GM18511 (cell line): ENCODE measurements at regions not wholly inside any gene's neighbourhood (a gene's known extent, or its start where the extent isn't known, plus 50 kb on each side); places are given as distances from the start of the nearest gene placed in this dataset.
A peak's percentile ranks its signal among the peaks of the same experiment; 100 is the strongest.
"Not testable (repeated sequence)": the region's sequence is repeated elsewhere in the genome, so short reads cannot be mapped to it uniquely, and the experiment has no call there.

ENCODE experiments used
- ATAC-seq: cut with Tn5 transposase; IDR thresholded peaks from one replicate; pipeline ENCODE4 v1.9.1; 2021; ENCODE audit warnings: mild to moderate bottlenecking, moderate library complexity; ENCODE audit not compliant: unreplicated experiment

DNA sequence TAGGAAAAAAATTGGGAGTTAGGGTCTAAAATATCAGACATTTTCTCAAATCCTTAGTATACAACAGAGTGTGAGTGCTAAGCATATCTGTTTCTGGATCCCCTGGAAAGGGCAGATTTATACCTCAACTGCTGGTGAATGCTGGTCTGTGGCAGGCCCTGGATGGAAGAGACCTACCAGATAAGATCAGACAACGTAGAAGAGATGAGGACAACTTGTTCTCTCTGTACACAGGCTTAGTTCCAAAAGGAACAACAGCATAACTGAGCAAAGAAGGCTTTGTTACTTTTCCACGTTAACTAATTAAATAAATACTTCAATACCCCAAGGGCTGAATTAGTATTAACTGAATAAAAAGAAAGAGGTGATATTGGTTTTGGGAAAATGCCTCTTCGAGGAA is 1277.3 kb downstream of the SLITRK5 start:
- ATAC-seq = no peak

DNA sequence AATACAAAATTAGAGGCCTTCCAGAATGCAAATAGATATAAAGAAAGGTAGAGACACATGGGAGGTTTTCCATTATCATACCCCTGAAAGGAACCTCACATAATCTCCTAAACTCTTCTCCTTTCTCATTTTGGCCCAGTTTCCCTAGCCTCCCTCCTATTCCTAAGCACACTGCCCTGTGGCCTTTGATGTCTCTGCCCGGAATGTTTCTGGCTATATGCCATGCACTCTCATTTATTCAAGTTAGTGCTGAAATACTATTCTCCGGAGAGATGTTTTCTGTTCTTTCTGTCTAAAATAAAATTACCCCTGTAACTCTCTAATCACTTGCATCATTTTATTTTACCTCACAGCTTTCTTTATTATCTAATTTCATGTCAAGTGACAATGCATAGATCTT is 1287.7 kb downstream of the SLITRK5 start:
- no peak for ATAC-seq

DNA sequence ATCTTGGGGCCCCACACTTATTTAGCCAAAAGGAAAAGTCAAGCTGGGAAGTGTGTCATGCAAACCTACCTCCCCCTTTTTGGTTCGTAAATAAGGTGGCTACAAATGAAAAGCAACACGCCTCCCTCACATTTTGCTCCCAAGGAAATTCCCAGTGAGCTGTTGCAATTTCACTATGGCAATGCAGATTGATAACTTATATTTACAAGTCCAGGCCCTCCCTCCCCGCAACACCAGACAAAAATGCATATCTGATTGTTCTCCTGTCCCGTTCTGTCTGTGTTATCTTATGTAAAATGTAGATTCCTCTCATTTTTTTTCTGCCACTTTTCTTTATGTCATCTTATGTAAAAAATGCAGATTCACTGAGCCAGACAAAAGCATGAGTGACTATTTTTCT is 1305.3 kb downstream of the SLITRK5 start:
- no peak for ATAC-seq

DNA sequence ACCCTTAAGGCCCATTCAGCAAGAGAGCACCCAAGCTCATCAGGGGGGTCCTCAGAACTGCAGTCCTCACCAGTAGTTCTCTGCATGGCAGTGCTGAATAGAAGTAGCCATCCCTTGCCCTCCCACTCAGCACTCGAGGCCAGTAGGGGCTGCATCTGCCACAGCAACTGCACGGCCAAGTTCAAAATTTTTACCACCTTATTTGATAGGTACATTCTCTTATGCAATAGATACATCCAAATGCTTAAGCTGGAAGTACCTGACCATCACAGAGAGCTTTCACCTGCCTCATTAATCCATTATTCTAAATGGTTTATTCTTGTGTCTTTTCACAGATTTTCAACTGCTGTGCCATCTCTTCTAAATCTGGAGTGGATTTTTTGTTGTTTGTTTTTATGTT is 1307.4 kb downstream of the SLITRK5 start:
- no peak for ATAC-seq

DNA sequence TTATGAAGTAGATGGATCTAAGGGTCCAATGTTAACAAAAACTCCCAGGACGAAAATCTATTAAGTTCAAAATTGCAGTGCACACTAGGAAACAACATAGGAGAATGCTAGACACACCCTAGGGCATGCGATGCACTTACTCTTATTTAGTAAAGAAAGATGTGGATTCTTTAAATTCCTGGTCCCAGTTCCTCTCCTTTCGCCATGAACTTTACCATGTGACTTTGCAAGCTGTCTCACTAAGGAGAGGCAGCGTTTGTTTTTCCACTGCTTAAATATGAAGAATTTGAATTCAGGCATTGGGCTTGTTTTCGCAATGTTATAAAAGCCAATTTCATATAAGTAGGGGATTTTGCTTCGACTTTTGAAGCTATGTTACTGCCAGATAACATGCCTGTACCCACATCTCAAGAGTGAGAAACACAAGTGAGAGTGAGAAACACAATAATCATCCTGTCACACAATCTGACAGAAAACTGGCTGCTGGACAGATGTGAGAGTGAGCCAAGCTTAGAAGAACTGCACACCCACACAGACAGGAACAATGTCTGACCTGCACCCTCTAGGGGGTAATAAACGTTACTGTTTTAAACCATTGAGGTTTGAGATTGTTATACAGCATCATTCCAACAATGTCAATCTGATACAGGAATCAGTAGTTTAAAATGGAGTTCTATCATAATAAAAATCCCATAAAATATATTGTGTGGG is 1308.4 kb downstream of the SLITRK5 start:
- peak; percentile 84 for ATAC-seq

DNA sequence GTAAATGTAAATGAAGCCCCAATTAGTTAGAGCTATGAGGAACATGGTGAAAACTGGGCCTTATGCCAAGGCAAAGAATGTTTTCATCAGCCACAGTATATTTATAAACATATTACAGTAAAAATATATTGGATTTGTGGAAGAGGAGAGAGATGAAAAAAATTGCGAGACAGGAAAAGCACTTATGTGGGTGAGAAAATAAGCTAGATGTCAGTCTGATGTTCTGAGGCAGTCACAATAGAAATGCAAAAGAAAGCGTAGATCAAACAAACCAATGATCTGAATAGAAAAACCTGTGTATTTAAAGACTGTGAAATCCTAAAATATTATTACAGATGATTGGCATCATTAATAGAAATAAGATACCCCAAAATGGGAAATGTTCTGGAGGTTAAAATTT is 1332.5 kb downstream of the SLITRK5 start:
- no peak for ATAC-seq

DNA sequence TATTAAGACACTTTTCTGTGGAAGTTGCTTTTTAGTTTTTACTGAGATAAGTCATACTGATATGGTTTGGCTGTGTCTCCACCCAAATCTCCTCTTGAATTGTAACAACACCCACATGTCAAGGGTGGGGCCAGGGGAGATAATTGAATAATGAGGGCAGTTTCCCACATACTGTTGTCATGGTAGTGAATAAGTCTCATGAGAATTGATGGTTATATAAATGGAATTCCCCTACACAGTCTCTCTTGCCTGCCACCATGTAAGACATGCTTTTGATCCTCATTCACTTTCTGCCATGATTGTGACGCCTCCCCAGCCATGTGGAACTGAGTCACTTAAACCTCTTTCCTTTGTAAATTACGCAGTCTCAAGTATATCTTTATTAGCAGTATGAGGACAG is 1340.4 kb downstream of the SLITRK5 start:
- no peak for ATAC-seq

DNA sequence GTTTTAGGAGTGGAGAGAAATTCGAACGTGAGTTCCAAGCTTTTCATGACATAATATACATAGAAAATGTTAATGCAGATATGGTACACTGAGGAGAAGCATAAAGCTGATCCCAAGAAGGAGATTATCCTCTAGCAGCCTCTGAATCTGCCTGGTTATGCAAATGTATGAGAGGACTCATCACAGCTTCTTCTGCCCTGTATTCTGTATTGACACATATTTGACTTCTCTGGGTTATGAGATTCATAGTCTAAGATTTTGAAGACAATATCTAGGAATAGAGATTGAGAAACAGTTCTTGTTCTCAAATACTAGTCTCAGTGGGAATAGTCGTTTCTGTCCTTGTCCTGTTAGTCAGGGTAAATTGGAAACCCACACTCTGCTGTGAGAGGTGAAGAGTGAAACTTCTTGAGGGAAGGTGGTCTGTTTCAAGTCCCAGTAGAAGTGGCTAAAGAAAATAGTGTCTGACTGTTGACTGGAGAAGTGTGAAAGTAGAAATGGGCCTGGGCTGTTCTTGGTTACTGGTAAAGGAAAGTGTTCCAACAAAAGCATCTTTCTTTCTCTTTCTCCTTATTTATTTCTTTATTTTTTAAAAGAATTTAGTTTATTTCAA is 1356.6 kb downstream of the SLITRK5 start:
- no peak for ATAC-seq

DNA sequence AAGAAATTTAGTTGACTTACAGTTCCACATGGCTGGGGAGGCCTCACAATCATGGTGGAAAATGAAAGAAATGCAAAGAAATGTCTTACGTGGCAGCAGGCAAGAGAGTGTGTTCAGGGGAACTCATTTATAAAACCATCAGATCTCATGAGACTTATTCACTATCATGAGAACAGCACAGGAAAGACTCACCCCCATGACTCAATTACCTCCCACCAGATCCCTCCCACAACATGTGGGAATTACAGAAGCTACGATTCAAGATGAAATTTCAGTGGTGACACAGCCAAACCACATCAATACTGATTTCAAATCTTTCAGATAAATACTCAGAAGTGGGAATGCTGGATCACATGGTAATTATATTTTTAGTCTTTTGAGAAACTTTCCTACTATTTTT is 1357.9 kb downstream of the SLITRK5 start:
- ATAC-seq = no peak

DNA sequence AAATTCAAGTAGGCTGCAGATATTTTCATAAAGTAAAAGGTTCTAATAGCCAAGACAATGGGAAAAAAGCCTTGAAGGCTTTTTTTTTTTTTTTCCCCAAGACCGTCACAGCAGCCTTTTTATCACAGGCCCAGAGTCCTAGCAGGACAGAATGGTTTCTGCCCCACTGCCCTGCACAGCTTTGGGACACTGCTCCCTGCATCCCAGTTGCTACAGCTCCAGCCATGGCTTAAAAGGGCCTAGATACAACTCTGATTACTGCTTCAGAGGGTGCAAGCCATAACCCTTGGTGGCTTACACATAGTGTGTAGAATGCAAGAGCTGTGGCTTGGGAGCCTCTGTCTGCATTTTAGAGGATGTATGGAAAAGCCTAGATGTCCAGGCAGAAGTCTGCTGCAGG is 1362.8 kb downstream of the SLITRK5 start:
- no peak for ATAC-seq

DNA sequence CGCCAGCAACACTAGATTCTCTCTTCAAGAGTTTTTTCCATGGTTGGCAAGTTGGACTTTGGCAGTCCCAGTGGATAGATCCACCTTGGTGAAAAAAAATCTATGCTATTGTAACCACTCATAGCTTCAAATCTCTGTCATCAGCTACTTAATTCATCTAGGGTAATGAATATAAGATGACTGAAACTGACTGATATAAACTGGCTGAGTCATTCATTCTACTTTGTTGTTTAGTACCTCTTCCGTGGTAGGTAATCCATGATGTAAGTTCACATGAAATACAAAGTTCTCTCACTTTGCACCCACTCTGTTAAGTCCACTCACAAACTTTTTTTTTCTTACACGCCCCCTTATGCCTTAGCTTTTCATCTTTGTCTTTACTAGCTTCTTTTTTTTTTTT is 1381.5 kb downstream of the SLITRK5 start:
- no peak for ATAC-seq

DNA sequence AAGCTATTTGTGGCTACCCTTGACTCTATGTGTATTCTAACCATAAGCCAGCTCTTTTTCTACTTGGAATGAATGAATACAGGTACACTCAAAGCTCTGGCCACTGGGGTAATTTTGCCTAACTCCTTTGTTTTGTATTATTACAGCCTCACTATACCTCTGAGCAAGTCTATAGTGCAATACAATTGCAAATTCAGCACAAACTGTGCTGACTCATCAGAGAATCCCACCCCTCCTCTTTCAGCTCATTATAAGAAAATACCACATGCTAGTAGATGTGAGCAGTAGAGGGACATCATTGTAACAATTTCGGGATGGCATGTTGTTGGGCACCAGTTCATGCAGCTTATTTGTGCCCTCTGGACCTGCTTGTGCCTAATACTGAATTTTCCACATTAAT is 1382.2 kb downstream of the SLITRK5 start:
- ATAC-seq = no peak

DNA sequence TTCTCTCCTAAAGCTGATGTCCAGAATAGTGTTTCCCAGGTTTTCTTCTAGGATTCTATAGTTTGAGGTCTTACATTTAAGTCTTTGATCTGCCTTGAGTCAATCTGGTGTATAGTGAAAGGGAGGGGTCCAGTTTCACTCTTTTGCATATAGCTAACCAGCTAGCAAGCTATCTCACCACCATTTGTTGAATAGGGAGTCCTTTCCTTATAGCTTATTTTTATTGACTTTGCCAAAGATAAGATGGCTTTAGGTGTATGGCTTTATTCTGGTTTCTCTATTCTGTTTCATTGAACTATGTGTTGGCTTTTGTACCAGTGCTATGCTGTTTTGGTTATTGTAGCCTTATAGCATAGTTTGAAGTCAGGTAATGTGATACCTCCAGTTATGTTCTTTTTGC is 1386.1 kb downstream of the SLITRK5 start:
- no peak for ATAC-seq

DNA sequence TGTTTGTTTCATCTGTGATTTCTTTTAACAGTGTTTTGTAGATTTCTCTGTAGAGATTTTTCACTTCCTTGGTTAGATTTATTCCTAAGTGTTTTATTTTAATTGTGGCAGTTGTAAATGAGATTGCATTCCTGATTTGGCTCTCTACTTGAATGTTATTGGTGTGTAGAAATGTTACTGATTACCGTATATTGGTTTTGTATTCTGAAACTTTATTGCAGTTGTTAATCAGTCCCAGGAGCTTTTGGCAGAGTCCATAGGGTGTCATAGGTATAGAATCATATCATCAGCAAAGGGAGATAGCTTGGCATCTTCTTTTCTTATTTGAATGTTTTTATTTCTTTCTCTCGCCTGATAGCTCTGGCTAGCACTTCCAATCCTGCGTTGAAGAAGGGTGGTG is 1386.7 kb downstream of the SLITRK5 start:
- no peak for ATAC-seq

DNA sequence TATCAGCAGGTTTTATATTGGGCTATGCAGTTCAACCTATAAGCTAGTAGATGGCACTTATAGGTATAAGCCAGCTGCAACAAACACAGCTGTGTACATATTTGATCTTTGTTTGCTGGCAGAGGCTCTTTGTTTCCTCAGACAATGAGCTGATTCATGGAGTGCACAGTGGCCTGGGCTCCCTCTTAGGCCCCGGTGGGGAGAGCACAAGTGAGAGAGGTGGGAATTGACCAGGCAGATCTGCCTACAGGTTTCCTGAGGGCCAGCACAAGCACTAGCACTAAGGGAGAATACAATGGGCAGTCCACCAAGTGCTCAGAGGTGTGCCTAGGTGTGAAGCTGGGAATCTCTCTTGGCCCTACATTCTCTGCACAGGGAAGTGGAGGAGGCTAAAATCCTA is 1390.7 kb downstream of the SLITRK5 start:
- no peak for ATAC-seq

DNA sequence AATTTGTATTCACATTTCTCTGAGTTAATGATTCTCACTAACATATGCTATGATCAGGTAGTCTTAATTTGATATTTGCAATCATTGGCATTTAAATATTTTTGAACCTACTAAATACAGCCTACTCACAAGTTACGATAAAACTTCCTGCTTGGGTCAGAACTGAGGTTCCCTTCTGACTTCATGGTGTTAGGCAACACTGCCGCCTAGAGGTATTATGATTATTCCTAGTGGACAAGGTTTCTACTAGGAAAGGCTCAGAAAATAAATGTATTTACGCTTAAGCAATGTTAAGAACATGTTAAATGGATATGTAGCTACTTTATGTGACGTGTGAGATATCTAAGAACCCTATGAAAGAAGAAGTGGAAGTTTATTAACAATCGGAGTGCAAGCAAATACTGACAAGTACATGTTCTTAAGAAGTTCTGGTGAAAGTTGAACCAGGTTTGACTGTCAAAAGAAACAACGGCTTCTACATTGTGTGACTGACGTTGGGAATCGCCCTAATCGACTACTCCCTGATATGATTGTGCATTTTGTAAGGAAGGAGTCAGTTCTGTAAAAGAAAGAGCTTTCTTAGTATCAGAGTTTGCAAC is 1395.8 kb downstream of the SLITRK5 start:
- ATAC-seq = peak; percentile 68

DNA sequence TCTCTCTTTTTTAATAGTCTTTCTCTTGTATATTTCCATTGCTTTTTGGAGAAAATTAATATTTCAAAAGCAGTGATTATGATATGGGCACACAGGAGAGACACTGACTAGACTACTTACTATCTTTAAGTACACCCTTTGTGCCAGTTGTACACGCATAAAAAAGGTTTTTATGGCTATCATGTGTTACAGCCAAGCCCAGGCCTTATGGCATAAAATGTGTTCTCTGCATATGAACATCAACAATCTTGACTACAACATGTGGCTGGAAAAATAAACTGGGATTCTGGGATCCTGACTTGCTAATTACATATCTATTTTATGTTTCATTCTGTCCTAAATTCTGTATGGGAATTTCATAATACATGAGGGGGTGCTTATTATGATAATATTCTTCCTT is 1401.8 kb downstream of the SLITRK5 start:
- ATAC-seq = no peak

DNA sequence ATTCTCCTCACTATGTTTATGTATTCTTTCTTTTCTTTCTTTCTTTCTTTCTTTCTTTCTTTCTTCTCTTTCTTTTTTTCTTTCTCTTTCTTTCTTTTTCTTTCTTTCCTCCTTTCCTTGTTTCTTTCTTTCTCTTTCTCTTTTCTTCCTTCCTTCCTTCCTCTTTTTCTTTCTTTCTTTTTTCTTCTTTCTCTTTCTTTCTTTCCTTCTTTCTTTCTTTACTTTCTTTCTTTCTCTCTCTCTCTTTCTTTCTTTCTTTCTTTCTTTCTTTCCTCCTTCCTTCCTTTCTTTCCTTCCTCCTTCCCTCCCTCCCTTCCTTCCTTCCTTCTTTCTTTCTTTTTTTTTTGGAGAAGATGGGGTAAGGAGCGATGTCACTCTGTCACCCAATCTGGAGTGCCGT is 1405.5 kb downstream of the SLITRK5 start:
- no peak for ATAC-seq

DNA sequence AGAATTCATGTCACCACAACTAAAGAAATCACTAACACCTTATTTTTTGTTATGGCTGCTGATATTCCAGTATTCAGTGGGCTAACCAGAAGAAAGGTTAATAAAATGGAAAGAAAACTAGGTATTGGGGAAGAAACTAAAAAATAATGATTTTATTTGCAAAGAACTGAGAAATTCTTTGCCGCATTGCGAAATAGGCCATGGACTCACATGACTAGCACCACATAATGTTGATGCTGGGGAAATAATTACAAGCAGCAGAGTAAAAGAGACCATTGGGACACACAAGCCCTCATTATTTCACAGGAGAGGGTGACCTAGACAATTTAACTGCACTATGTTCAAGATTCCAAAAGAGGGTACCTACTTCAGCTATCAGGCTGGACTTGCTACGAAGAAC is 1411.5 kb downstream of the SLITRK5 start:
- ATAC-seq = no peak

DNA sequence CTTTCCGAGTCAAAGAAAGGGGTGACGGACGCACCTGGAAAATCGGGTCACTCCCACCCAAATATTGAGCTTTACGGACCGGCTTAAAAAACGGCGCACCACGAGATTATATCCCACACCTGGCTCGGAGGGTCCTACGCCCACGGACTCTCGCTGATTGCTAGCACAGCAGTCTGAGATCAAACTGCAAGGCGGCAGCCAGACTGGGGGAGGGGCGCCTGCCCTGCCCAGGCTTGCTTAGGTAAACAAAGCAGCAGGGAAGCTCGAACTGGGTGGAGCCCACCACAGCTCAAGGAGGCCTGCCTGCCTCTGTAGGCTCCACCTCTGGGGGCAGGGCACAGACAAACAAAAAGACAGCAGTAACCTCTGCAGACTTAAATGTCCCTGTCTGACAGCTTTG is 1416.9 kb downstream of the SLITRK5 start:
- ATAC-seq = not testable (repeated sequence)

DNA sequence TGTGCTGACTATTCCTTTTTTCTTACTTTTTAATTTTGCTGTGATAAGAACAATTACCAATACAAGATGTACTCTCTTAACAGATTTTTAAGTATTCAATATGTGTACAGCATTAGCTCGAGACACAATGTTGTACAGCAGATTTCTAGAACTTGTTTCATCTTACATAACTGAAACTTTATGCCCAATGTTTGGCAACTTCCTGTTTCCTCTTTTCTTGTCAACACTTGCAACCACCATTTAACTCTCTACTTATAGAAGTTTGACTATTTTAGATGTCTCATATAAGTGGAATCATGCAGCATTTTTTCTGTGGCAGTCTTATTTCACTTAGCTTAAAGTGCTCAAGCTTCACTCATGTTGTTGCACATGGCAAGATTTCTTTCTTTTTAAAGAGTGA is 1426.8 kb downstream of the SLITRK5 start:
- ATAC-seq = no peak

DNA sequence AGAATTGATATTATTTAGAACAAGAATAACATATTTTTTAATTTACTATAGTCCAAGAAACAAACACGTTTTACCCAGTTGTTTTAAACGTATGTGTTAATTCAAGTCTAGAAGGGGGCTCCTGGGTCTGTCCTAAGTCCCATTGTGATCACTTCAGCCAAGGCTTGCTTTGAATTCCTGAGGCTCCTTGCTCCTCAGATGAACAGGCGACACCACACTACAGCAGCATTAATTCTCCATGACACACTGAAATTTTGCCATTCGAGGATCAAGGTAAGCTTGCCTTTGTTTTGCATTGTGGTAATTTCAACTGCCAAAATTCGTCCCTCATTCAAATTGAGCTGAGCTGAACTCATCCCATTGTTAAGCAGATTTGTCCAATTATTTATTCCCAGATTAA is 1442.6 kb downstream of the SLITRK5 start:
- ATAC-seq = no peak

DNA sequence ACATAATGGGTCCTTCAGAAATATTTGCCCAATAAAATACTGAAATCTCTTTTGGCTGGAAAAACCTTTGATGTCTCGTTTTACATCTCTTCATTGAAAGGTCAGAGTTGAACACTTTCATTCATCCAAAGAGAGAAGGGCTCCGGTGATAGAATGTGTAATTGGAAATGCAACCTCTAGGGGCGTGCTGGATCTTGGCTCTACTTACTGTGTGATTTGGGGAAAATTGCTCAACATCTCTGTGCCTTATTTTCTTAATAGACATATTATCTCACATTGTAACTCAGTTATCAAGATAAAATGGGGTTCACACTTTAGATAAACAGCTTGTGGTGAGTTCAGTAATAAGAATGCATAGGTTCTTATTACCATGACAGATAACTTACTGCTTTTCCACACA is 1444.1 kb downstream of the SLITRK5 start:
- ATAC-seq = no peak
